HG02852 (cell line): ENCODE measurements at regions not wholly inside any gene's neighbourhood (a gene's known extent, or its start where the extent isn't known, plus 50 kb on each side); places are given as distances from the start of the nearest gene placed in this dataset.
"Not testable (repeated sequence)": the region's sequence is repeated elsewhere in the genome, so short reads cannot be mapped to it uniquely, and the experiment has no call there.

ENCODE experiments used
- ATAC-seq: cut with Tn5 transposase; IDR thresholded peaks from one replicate; pipeline ENCODE4 v1.9.1; 2021; ENCODE audit warnings: mild to moderate bottlenecking, moderate library complexity; ENCODE audit not compliant: unreplicated experiment

DNA sequence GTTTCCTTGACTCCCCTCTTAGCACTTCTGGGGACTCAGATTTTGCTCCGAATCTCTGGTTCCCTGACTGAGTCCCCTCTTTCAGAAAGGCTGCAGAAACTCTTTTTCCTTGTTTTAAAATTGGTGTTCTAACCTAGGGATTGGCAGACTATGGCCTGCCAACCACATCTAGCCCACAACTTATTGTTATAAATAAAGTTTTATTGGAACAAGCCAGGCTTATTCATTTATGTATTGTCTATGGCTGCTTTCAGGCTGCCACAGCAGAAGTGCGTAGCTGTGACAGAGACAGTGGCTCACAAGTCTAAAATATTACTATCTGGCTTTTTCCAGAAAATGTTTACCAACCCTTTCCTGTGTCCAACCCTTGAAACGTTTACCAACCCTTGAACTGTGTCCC lies 81.7 kb downstream of the IER5 start:
- ATAC-seq = no peak

DNA sequence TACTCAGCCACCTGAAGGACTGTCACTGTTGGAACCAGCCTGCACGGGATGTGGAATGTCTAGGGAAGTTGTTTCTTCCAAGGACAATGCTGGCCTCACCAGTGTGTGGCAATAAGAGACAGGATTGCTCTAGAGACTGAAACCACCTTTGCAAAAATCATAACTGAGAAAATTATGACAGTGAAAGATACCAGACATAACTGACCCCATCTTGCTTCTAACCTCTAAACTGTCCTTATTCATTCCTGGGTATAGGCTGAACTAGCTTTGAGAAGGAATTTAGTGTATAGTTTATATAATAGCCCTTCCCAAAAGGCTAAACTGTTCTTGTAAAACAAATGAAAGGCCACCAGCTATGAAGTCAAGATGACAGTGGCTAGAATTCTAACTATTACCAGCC lies 83.6 kb downstream of the IER5 start:
- ATAC-seq = no peak

DNA sequence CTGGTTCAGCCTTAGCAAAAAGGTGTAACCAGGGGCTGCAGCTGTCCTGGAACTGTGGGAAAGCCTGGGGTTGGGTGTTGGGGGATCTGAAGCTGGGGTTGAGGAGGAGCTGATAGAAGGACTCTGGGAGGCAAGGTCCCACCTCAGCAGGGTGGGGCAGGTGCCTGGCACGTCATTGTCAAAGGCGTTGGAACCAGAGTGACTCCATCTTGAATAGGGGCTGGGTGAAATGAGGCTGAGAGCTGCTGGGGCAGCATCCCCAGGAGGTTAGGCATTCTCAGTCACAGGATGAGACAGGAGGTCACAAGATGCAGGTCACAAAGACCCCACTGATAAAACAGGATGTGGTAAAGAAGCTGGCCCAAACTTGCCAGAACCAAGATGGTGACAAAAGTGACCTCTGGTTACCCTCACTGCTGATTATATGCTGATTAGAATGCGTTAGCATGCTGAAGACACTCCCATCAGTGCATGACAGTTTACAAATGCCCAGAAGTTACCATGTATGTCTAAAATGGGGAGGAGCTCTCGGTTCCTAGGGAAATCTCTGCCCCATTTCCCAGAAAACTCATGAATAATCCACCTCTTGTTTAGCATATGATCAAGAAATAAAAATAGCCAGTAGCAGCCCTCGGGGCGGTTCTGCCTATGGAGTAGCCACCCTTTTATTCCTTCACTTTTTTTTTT lies 85.4 kb downstream of the IER5 start:
- ATAC-seq = no peak

DNA sequence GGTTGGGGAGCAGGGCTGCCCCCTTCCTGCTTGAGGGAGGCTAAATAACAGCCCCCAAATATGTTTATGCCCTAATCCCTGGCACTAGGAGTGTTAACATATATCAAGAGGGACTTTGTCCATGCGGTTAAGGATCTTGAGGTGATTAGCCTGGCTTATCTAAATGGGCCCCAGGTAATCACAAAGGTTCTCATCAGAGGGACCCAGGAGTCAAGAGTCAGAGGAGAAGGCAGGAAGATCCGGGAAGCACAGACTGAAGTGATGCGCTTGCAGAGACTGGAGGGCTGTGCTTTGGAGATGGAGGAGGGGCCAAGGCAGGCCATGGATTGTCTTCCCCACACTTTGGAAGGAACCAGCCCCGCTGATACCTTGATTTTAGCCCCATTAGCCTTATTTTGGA lies 86.4 kb downstream of the IER5 start:
- no peak for ATAC-seq

DNA sequence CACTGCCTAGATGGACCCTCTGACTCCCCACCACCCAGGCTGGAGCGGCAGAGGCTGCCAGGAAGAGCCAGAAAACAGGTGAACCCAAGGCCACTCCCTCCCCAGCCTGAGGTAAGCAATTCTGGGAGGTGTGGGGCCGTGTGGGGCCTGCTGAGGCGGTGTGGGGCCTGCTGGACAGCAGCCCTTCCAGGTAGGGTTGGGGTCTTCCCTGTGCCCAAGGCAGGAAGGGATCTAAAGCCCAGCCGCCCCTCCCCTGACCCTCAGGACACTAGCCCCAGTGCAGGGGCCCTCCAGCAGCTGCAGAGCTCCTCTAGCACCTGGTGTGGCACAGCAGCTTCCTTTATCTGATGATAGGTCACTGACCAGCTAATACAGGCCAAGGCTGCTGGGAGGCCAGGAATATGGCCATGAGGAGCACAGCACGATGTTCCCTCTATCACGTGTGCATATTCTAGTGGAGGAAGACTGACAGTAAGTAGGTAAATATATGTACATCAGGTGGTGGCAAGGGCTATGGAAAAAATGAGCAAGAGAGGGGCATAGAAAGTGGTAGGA lies 86.9 kb downstream of the IER5 start:
- no peak for ATAC-seq

DNA sequence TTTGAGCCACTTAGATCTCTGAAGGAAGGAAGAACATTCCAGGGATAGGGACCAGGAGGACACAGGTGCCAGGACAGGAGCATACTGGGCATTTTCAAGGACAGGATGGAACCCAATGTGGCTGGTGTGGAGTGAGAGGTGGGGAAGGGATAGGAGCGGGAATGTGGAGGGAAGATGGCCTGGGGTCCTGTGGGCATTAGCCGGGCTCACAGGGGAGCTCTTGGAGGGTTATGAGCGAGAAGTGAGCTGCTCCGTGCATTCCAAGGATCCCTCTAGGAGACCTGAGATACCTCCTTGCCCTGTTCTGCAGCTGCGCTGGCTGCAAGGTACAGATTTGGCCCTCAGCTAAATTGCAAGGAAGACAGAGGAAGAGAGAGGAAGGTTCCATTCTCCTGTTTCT lies 87.5 kb downstream of the IER5 start:
- no peak for ATAC-seq

DNA sequence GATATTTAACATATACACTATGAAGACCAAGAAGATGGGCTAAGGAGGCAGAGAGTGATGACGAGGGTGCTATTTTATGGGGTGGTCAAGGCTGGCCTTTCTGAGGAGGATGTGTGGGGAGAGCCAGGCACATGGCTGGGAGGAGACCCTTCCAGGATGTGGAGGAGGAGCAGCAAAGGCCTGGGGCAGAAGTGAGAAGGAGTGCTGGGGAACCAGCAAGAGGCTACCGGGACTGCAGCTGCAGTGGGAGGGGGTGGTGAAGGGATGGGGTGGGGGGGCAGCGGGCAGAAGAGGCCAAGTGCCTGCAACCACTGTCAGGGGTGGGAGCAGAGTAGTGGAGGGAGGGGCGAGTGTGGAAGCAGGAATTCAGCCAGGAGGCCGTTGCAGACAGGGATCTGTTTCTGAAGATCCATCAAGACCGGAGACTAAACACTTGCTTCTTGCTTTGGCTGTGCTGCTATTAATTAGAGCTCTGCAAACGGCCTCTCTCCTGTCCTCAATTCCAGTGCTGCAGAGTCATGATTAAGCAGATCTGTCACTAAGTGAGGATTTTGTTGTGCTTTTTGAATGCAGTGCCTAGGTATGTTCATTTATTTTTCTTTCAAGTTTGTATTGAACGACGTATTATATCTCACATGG lies 89.9 kb downstream of the IER5 start:
- ATAC-seq = no peak

DNA sequence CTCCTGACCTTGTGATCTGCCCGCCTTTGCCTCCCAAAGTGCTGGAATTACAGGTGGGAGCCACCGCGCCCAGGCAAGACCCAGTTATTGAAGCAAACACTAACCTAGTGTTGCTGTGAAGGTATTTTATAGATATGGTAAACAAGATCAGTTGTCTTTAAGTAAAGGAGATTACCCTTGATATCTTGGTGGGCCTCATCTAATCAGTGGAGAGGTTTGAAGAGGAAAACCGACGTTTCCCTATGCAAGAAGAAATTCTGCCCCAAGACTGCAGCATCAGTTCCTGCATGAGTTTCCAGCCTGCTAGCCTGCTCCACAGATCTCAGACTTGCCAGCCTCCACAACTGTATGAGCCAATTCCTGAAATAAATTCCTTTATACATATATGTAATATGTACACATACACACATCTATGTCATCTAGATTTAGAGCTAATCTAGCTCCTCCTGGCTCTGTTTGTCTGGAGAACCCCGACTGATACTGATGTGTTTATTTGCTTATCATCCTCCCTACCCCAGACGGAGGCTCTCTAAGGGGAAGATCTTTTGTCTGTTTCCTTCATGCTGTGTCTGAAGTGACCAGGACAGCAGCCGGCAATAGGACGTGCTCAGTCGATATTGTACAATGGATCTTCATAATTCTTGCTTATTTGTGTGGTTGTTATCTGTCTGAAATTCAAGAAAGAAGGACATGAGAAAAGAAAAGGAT lies 90.9 kb downstream of the IER5 start:
- no peak for ATAC-seq

DNA sequence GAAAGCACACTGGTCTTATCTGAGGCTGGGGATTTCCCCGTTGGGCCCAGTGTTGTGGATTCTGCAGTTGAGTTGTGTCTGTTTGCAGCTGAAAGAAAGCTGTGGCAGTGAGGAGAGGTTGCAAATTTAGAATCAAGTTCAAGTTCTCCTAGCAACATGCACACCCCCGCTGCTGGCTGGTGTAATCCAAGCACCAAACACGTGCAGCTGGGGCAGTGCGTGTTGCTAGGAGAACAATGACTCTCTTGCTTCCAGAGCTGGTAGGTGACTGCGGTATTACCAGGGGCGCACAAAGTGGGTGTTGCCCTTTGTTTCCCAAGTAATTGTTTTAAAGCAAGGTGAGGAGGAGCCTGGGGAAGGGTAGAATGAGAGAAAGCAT lies 91.5 kb downstream of the IER5 start:
- ATAC-seq = no peak

DNA sequence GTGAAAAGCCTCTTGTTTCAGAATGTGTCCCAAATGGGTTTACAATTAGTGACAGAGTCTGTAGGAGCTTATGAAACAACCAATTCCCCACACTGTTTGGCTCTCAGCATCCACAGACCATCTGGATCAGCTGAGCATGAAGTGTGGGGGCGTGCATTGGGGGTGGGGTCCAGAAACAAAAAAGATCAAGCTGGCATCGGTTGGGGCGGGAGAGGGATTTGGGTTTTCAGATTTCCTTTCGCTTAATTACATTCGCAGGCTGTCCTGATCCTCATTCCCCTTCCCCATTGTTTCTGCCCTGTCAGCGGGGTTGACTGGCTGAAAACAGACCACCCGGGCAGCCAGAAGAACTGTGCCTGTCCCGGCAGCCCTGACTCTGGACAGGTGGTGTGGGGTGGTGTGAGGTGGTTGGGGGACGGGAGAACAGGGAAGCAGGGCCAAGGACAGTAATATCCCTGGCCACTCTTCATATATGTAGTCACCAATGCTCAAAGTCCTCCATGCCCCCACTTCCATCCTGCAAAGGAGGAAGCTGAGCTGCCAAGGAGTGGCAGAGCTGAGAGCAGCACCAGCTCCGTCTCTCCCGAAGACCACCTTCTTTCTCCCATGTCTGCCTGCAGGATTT lies 92.0 kb downstream of the IER5 start:
- ATAC-seq = no peak

DNA sequence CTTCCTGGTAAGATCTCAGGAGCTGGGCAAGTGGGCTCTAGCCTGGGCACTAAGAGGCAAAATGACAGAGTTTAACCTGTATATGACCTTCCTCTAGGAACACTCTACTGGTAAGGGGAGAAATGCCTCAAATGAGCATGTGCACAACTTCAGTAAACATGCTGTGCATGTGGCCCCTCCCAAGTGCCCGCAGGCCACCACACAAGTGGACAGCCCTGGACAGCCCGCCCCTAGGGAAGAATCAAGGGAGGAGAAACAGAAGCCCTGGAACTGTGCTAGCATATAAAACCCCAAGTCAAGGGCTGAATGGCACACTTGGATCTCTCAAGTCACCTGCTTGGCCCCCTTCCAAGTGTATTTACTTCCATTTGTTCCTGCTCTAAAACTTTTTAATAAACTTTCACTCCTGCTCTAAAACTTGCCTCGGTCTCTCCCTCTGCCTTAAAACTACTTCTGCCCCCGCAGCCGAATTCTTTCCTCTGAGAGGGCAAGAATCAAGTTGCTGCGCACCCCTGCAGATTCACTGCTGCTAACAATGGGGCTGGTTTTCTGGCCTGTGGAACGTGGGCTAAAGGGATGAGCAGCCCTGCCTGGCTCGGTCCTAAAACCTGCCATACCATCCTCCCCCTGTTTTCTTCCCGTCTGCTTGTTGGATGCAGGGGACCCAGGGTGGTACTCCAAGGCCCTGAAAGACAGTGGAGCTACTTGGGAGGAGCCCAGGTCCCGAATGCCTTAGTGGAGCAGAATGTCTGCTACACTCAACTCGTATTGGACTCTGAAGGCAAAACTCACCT lies 93.5 kb downstream of the IER5 start:
- no peak for ATAC-seq

DNA sequence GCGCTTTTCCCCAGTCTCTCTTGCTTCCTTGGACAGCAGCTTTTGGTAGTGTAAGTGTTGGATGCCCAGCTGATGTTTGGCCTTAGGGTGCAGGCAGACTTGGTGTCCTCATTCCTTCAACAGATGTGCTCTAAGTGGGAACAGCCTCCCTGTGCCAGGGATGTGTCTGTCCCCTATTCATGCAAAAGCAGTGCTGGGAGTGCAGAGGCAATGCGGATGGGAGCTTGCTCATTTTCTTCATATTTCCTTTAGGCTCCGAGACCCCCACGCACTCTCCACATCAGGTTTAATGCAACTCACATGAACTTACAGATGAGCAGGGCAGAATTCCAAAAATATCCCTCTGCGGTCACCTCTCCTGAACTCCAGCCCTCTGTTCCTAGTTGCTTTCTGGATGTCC lies 96.1 kb downstream of the IER5 start:
- ATAC-seq = no peak

DNA sequence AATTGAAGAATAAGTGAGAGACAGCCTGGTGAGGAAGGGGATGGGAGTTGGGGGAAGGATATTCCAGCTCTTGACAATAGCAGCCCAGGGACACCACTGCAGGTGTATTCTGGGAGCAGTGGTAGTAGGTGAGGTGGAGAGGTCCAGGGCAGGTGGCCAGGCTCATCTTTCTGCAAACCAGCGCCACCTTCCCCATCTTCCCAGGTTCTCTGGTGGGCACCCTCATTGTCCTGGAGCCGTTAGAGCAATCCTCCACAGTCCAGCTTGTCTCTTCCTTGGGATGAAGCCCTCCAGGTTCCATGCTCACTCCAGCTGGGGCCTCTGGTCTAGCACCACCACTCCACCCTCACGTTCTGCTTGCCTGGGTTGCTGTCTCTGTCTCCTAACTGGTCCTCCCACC lies 97.0 kb downstream of the IER5 start:
- ATAC-seq = no peak

DNA sequence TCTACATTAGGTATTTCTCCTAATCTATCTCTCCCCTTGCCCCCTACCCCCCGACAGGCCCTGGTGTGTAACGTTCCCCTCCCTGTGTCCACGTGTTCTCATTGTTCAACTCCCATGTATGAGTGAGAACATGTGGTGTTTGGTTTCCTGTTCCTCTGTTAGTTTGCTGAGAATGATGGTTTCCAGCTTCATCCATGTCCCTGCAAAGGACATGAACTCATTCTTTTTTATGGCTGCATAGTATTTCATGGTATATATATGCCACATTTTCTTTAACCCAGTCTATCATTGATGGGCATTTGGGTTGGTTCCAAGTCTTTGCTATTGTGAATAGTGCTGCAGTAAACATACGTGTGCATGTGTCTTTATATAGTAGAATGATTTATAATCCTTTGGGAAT lies 97.6 kb downstream of the IER5 start:
- not testable (repeated sequence) for ATAC-seq

DNA sequence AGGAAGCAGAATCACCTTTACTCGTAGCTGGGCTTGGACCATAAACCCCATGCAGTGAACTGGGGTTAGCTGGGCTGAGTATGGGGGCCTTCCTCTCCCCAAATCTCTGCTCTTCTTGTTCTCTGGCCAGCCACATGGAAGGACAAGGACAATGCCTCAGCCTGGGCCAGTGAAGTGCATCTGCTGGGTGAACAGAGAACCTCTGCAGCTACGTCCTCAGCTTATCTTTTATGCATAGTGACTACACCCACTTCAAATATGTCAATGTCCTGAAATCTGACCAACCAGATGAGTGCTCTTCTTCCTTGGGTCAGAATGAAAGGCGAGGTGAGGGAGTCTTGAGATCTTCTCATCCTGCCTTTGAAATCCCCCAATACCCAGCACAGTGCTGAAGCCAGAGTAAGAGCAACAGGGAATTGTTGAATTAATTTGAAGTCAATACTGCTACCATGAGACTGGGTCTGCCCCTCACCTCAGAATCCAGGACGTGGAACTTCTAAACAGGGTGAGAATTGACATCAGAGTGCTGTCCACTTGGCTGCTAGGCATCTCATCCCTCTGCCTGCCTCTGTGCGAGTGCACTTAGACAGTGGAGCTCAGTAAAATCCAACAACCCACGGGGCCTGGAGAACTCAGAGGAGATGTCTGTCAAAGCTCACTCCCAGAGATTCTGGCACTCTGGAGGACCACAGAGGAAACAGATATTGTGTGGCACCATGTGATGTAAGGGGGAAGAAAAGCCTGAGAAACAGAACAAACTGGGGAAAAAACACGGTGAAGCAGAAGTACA lies 99.0 kb downstream of the IER5 start:
- no peak for ATAC-seq

DNA sequence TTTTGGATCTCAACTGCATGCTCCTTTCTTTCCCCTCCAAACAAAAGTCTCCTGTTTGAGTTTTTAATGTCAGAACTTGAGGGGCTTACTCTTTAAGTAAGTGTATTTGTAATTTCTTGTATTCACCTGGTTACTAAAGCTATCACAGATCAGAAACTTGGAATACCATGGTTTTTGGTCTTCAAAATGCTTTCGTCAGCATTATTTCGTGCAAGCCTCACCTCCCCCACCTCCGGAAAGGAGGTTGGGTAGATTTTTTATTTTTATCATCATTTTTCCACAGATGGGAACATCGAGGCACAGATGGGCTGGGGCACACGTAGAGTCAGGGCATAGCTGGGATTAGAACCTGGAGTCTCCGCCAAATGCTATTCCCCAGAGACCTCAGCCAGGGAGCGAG lies 100.7 kb downstream of the IER5 start:
- ATAC-seq = no peak

DNA sequence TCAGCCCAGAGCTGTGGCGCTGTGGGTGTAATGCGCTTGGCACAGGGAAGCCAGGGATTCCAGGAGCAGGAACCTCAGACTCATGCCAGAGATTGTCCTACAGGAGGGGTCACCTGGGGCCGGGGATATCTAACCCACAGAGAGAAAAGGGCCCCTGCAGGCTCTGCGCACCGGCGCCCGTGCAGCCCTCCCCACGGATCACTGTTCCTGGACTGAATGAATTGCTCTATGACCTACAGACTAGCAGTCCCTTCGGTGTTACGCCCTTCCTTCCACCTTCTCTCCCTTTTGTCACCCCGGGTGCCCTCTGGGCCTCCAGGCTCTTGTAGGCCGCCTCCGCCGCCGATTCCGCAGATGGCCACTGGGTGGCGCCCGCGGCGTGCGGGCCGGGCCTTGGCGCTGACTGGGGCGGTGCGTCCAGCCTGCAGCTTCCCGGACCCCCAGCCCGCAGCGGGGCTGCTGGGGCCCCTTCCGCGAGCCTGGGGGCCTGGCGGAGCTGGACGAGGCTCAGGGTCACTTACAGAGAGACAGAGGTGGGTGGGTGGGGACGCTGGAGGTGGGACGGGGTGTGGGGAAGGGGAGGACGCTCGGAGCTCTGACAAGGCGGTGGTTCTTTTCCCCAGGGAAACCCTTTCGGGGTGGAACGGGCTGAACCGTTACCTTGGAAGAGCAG lies 101.3 kb downstream of the IER5 start:
- ATAC-seq = no peak

DNA sequence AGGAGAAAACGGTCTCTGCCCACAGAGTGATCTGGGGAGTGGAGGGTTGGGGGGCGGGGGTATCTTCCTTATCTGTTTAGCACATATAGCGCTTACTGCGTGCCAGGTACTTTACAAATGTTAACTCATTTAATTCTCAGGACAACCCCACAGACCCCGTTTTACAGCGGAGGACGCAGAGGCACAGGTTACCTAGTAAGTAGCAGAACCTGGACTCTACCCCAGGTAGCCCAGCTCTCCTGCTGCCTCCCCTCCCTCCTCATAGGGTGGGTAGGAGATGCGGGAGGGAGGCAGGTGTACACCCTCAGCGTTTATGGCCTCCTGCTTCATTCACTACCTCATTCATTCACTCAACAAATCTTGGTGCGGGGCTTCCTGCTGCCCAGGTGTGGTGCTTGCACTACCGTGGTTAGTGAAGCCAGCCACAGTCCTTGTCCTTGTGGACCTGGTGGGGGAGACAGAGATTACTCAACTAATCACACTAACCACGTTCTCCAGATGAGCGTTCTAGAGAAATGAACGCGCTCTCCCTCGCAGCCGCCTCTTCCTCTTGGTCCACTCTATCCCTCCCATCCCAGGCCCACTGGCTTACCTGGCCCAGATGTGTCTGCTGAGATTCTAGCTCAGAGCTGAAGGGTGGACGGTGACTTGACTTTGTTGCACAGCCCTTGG lies 102.0 kb downstream of the IER5 start:
- ATAC-seq = no peak

DNA sequence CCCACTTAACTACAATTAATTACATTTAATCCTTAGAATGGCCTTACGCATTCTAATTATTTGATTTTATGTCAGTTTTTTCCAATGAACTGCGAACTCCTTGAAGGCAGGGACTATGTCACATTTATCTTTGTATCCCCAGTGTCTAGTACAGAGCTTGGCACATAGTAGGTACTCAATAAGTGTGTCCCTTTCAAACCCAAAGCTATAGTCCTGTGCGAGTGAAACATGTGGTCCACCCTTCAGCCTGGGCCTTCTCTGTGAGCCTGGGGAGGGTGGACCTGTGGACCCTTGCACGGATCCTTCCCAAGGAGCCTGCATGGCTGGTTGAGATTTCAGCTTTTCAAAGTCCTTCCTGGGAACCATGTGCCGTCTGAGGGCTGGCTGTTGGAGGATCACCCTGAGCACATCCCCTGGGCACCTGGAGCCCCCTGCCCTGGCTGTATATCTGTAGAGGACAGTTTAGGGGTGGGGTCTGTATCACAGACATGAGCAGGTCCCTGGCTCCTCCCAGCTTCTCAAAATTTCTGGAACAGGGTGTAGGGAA lies 103.1 kb downstream of the IER5 start:
- no peak for ATAC-seq
